Glutamatergic neuron (in vitro differentiated cells): ENCODE measurements at regions not wholly inside any gene's neighbourhood (a gene's known extent, or its start where the extent isn't known, plus 50 kb on each side); places are given as distances from the start of the nearest gene placed in this dataset.
"Not testable (repeated sequence)": the region's sequence is repeated elsewhere in the genome, so short reads cannot be mapped to it uniquely, and the experiment has no call there.

ENCODE experiments used
- DNase-seq: peaks from one replicate; pipeline ENCODE4 v3.0.0; 2022
- H3K27ac Mint-ChIP-seq: one replicate; pipeline ENCODE4 v1.8.0; 2020; ENCODE audit warnings: mild to moderate bottlenecking, mixed read lengths, inconsistent platforms; ENCODE audit not compliant: unreplicated experiment
- H3K27me3 Mint-ChIP-seq: one replicate; pipeline ENCODE4 v1.8.0; 2020; ENCODE audit warnings: mild to moderate bottlenecking, moderate library complexity, mixed read lengths, inconsistent platforms; ENCODE audit not compliant: unreplicated experiment
- H3K36me3 Mint-ChIP-seq: one replicate; pipeline ENCODE4 v1.8.0; 2020; ENCODE audit warnings: mild to moderate bottlenecking, mixed read lengths, inconsistent platforms; ENCODE audit not compliant: unreplicated experiment
- H3K4me1 Mint-ChIP-seq: one replicate; pipeline ENCODE4 v1.8.0; 2020; ENCODE audit warnings: mild to moderate bottlenecking, low read depth, mixed read lengths, inconsistent platforms; ENCODE audit not compliant: unreplicated experiment
- H3K4me3 Mint-ChIP-seq: one replicate; pipeline ENCODE4 v1.8.0; 2020; ENCODE audit warnings: mild to moderate bottlenecking, mixed read lengths, inconsistent platforms; ENCODE audit not compliant: unreplicated experiment
- H3K9me3 Mint-ChIP-seq: one replicate; pipeline ENCODE4 v1.8.0; 2020; ENCODE audit warnings: mild to moderate bottlenecking, moderate library complexity, mixed read lengths, inconsistent platforms; ENCODE audit not compliant: unreplicated experiment
- TF ChIP-seq, protein P1 (sequence below): fragments of 200-600 bp; sonication (generic); IDR thresholded peaks from one replicate; pipeline ENCODE4 v1.5.0; 2021; ENCODE audit not compliant: partially characterized antibody, unreplicated experiment

DNA sequence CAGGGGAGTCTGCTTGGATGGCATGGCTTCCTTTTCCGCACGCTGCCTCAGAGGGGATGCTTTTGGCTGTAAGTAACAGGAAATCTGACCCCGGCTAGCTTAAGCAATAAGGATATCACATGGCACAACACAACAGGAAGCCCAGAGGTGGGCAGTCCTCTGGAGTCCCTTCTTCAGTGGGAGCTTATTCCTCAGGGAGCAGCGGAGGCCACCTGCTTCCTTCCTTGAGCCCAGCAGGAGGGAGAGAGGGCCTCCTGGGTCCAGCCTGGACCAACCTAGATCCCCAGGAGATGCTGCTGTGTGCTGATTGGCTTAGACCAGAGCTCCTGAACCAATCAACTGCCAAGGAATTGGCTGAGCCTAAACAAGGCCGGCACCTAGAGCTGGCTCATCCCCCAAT lies 66.3 kb downstream of the C9orf50 start:
- Mint-ChIP-seq H3K27ac (no peak overlapping the region), H3K9me3 (peaks cover 5% of the 10 kb centered on the region), H3K4me3 (no peak overlapping the region), H3K36me3 (no peaks in the 10 kb centered on the region), H3K4me1 (peaks cover 16% of the 10 kb centered on the region), H3K27me3 (peaks cover 3% of the 10 kb centered on the region)
- TF ChIP-seq, protein P1, sequence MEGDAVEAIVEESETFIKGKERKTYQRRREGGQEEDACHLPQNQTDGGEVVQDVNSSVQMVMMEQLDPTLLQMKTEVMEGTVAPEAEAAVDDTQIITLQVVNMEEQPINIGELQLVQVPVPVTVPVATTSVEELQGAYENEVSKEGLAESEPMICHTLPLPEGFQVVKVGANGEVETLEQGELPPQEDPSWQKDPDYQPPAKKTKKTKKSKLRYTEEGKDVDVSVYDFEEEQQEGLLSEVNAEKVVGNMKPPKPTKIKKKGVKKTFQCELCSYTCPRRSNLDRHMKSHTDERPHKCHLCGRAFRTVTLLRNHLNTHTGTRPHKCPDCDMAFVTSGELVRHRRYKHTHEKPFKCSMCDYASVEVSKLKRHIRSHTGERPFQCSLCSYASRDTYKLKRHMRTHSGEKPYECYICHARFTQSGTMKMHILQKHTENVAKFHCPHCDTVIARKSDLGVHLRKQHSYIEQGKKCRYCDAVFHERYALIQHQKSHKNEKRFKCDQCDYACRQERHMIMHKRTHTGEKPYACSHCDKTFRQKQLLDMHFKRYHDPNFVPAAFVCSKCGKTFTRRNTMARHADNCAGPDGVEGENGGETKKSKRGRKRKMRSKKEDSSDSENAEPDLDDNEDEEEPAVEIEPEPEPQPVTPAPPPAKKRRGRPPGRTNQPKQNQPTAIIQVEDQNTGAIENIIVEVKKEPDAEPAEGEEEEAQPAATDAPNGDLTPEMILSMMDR = no peak
- no peak for DNase-seq

- Mint-ChIP-seq H3K4me1 (peaks cover 8% of the 10 kb centered on the region), H3K27me3 (peaks cover 9% of the 10 kb centered on the region), H3K9me3 (peaks cover 5% of the 10 kb centered on the region), H3K4me3 (no peak overlapping the region), H3K27ac (no peak overlapping the region), H3K36me3 (no peaks in the 10 kb centered on the region)
- TF ChIP-seq, protein P1 = no peak
- no peak for DNase-seq
These were observed 67.6 kb downstream of the C9orf50 start for GRCh38 chr9:129553277-129553676.

GRCh38 chr9:129552064-129552463 lies 68.8 kb downstream of the C9orf50 start:
- Mint-ChIP-seq H3K36me3 (no peaks in the 10 kb centered on the region), H3K9me3 (peaks cover 5% of the 10 kb centered on the region), H3K4me3 (no peak overlapping the region), H3K4me1 (peaks cover 6% of the 10 kb centered on the region), H3K27ac (no peak overlapping the region), H3K27me3 (peaks cover 9% of the 10 kb centered on the region)
- no peak for DNase-seq
- TF ChIP-seq, protein P1 = no peak

DNA sequence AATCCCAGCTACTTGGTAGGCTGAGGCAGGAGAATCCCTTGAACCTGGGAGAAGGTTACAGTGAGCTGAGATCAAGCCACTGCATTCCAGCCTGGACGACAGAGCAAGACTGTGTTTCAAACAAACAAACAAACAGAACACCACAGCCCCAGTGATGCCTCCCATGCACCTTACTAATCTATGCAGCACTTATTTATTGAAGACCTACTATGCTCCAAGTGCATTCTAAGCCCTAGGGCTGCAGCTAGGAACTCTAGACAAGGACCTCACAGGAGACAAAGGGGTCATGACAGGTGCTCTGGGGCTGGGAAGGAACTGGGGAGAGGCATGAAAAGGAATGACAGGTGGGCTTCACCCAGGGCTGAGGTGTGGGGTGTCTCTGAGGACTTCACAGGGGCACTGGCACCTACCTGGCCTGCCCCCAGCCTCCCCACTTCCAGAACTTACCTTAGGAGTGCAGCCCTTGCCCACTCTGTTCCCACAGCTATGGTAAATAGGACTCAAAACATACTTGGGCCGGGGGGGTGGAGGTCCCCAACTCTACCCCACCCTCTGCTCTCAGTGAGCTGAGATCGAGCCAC lies 69.4 kb downstream of the C9orf50 start:
- no peak for DNase-seq
- TF ChIP-seq, protein P1 = no peak
- peaks cover 2% of the 10 kb centered on the region for H3K4me1 Mint-ChIP-seq
- peaks cover 9% of the 10 kb centered on the region for H3K27me3 Mint-ChIP-seq
- H3K27ac Mint-ChIP-seq = no peak overlapping the region
- no peaks in the 10 kb centered on the region for H3K36me3 Mint-ChIP-seq
- no peak overlapping the region for H3K4me3 Mint-ChIP-seq
- peaks cover 5% of the 10 kb centered on the region for H3K9me3 Mint-ChIP-seq

DNA sequence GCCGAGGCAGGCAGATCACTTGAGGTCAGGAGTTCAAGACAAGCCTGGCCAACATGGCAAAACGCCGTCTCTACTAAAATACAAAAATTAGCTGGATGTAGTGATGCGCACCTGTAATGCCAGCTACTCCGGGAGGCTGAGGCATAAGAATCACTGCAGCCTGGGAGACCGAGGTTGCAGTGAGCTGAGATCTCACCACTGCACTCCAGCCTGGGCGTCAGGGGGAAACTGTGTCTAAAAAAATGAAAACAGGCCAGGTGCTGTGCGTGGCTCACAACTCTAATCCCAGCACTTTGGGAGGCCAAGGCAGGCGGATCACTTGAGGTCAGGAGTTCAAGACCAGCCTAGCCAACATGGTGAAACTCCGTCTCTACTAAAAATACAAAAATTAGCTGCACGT lies 69.9 kb downstream of the C9orf50 start:
- not testable (repeated sequence) for DNase-seq, H3K9me3 Mint-ChIP-seq, H3K4me1 Mint-ChIP-seq, H3K27me3 Mint-ChIP-seq, H3K27ac Mint-ChIP-seq, H3K36me3 Mint-ChIP-seq
- H3K4me3 Mint-ChIP-seq = peak overlapping the region; percentile 80
